ENCODE measurements at regions not wholly inside any gene's neighbourhood (a gene's known extent, or its start where the extent isn't known, plus 50 kb on each side); places are given as distances from the start of the nearest gene placed in this dataset.

GRCh38 chr3:154799800-154800199, 280.3 kb upstream of the MME start:
- no peak for DNase-seq

GRCh38 chr3:154795582-154795981, 284.5 kb upstream of the MME start:
- DNase-seq, result no peak

GRCh38 chr3:154794814-154795445, 285.2 kb upstream of the MME start:
- DNase-seq, result no peak

GRCh38 chr3:154794391-154794790, 285.7 kb upstream of the MME start:
- DNase-seq, result no peak

GRCh38 chr3:154792828-154793227, 287.3 kb upstream of the MME start:
- DNase-seq, result no peak

- DNase-seq, result no peak
Measured at GRCh38 chr3:154791611-154792010, 288.5 kb upstream of the MME start.

GRCh38 chr3:154786724-154787123, 293.4 kb upstream of the MME start:
- DNase-seq, result no peak

- DNase-seq, result no peak
Measured at GRCh38 chr3:154783521-154783931, 296.6 kb upstream of the MME start.

- DNase-seq, result no peak
Measured at GRCh38 chr3:154783061-154783460, 297.1 kb upstream of the MME start.

GRCh38 chr3:154782151-154782550, 298.0 kb upstream of the MME start:
- DNase-seq, result no peak

- no peak for DNase-seq
Measured at GRCh38 chr3:154781595-154781994, 298.5 kb upstream of the MME start.

- no peak for DNase-seq
Measured at GRCh38 chr3:154780263-154780662, 299.9 kb upstream of the MME start.

GRCh38 chr3:154779571-154779970, 300.5 kb upstream of the MME start:
- no peak for DNase-seq

GRCh38 chr3:154778057-154778456, 302.1 kb upstream of the MME start:
- DNase-seq, result no peak

- DNase-seq, result no peak
Measured at GRCh38 chr3:154776549-154777225, 303.4 kb upstream of the MME start.

GRCh38 chr3:154775821-154776548, 304.1 kb upstream of the MME start:
- no peak for DNase-seq

GRCh38 chr3:154766765-154767503, 313.2 kb upstream of the MME start:
- DNase-seq, result no peak

- no peak for DNase-seq
Measured at GRCh38 chr3:154764856-154765640, 315.1 kb upstream of the MME start.

GRCh38 chr3:154762486-154762885, 317.6 kb upstream of the MME start:
- no peak for DNase-seq

- DNase-seq, result no peak
Measured at GRCh38 chr3:154759966-154760365, 320.2 kb upstream of the MME start.

GRCh38 chr3:154758109-154758868, 321.8 kb upstream of the MME start:
- DNase-seq, result no peak

GRCh38 chr3:154753101-154753500, 323.1 kb upstream of the GPR149 start:
- no peak for DNase-seq
